GM12878 (cell line): ENCODE measurements at regions not wholly inside any gene's neighbourhood (a gene's known extent, or its start where the extent isn't known, plus 50 kb on each side); places are given as distances from the start of the nearest gene placed in this dataset.

Source experiments
- ATAC-seq: fragments of 200-7000 bp; cut with Tn5 transposase; 3 replicates; pipeline ENCODE4 v1.9.1; 2020; ENCODE audit warnings: mild to moderate bottlenecking, moderate library complexity
- BruUV-seq: library from RNA; stranded (reverse); fragments of 400-500 nt; replicated peaks from 2 replicates; lab custom pipeline; 2021; lab: Mats Ljungman, UMichigan
- CTCF ChIA-PET: fragments of 300-600 bp; sonication (Branson Sonifier 250); formaldehyde crosslinking; extraction: SDS; loops from one replicate; lab custom pipeline; 2021; ENCODE audit warnings: inconsistent platforms; lab: Yijun Ruan, JAX
- POLR2A ChIA-PET: fragments of 350-600 bp; formaldehyde crosslinking; extraction: SDS; loops from one replicate; lab custom pipeline; 2021; ENCODE audit warnings: inconsistent platforms; lab: Charles Lee
- RAD21 ChIA-PET: fragments of 300-600 bp; sonication (Branson Sonifier 250); formaldehyde crosslinking; loops from one replicate; lab custom pipeline; 2023; ENCODE audit warnings: antibody characterized with exemption; ENCODE audit not compliant: unreplicated experiment; lab: Charles Lee
- SMC1A ChIA-PET: fragments of 300-600 bp; sonication (Branson Sonifier 250); formaldehyde crosslinking; loops from one replicate; lab custom pipeline; 2023; ENCODE audit not compliant: unreplicated experiment, uncharacterized antibody; lab: Charles Lee
- DNase-seq: peaks from one replicate; pipeline ENCODE4 v3.0.0-alpha.2; 2011; ENCODE audit warnings: low read depth, low spot score
- FAIRE-seq: peaks from 3 replicates; lab custom pipeline; 2011; peaks lifted over from hg19 to GRCh38; lab: Jason Lieb, UNC
- H2AFZ ChIP-seq: 2 replicates; pipeline ENCODE4 v1.6.0; 2011; ENCODE audit warnings: low read depth, low read length, control low read depth; ENCODE audit not compliant: control insufficient read depth
- H3K27ac ChIP-seq: 2 replicates; pipeline ENCODE4 v1.5.1; 2011; ENCODE audit warnings: control low read depth; ENCODE audit not compliant: control insufficient read depth, insufficient read depth
- H3K27me3 ChIP-seq, 2 experiments: replicated peaks in 1 of 2; 2 replicates each; pipeline versions ENCODE4 v1.6.0 to v1.6.1; 2011; ENCODE audit warnings: low read length in 1 of 2; ENCODE audit not compliant: control insufficient read depth in 2 of 2, insufficient read depth in 2 of 2
- H3K36me3 ChIP-seq, 2 experiments: 2 replicates each; pipeline ENCODE4 v1.5.1; 2011; ENCODE audit warnings: low read length in 1 of 2; ENCODE audit not compliant: control insufficient read depth in 2 of 2, insufficient read depth in 2 of 2
- H3K4me1 ChIP-seq: 2 replicates; pipeline ENCODE4 v1.6.1; 2011; ENCODE audit warnings: mild to moderate bottlenecking, low read length, moderate library complexity, mixed read lengths; ENCODE audit not compliant: control insufficient read depth, insufficient read depth
- H3K4me2 ChIP-seq: 2 replicates; pipeline ENCODE4 v1.6.0; 2011; ENCODE audit warnings: control low read depth; ENCODE audit not compliant: control insufficient read depth, insufficient read depth
- H3K4me3 ChIP-seq: fragments of 200-600 bp; sonication (generic); 2 replicates; pipeline ENCODE4 v1.5.1; 2016
- H3K79me2 ChIP-seq: 2 replicates; pipeline ENCODE4 v1.6.0; 2011; ENCODE audit warnings: low read length; ENCODE audit not compliant: control insufficient read depth, insufficient read depth
- H3K9ac ChIP-seq: 2 replicates; pipeline ENCODE4 v1.8.0; 2011; ENCODE audit warnings: low read length, control low read depth, mixed read lengths; ENCODE audit not compliant: control insufficient read depth, insufficient read depth
- H3K9me3 ChIP-seq: replicated peaks from 3 replicates; pipeline ENCODE4 v1.5.1; 2011; ENCODE audit warnings: mild to moderate bottlenecking, low read length; ENCODE audit not compliant: control insufficient read depth, insufficient read depth
- H4K20me1 ChIP-seq: 2 replicates; pipeline ENCODE4 v1.6.0; 2011; ENCODE audit not compliant: control insufficient read depth, insufficient read depth
- ATF7 ChIP-seq: fragments of 450-650 bp; IDR thresholded peaks from 2 replicates; pipeline ENCODE4 v1.6.1; 2016; ENCODE audit warnings: low read depth, mild to moderate bottlenecking
- BHLHE40 ChIP-seq, 2 experiments: fragments of 450-650 bp in 1 of 2; IDR thresholded peaks; 2 replicates each; pipeline ENCODE4 v1.6.1; 2011 to 2017; ENCODE audit warnings: low read depth in 2 of 2, borderline replicate concordance in 1 of 2, improper control_type of control experiment in 1 of 2, low read length in 1 of 2, mild to moderate bottlenecking in 1 of 2
- CHD2 ChIP-seq: IDR thresholded peaks from 2 replicates; pipeline ENCODE4 v1.6.1; 2011; ENCODE audit warnings: low read depth, low read length, improper control_type of control experiment, borderline replicate concordance
- CREB1 ChIP-seq: IDR thresholded peaks from 2 replicates; pipeline ENCODE4 v1.6.1; 2012; ENCODE audit warnings: low read depth, mild to moderate bottlenecking, inconsistent platforms
- IRF3 ChIP-seq: fragments of 450-650 bp; IDR thresholded peaks from 2 replicates; pipeline ENCODE4 v1.6.1; 2014; ENCODE audit warnings: mild to moderate bottlenecking
- MYB ChIP-seq: fragments of 150-350 bp; IDR thresholded peaks from 2 replicates; pipeline ENCODE4 v1.6.1; 2014; ENCODE audit warnings: mild to moderate bottlenecking, low read depth, low read length, borderline replicate concordance
- MYC ChIP-seq: IDR thresholded peaks from 2 replicates; pipeline ENCODE4 v1.6.1; 2011; ENCODE audit warnings: mild to moderate bottlenecking, low read length, moderate library complexity, inconsistent platforms; ENCODE audit not compliant: insufficient read depth, insufficient replicate concordance, insufficient read length, severe bottlenecking
- NKRF ChIP-seq: fragments of 450-650 bp; conservative IDR thresholded peaks from 2 replicates; pipeline ENCODE4 v1.6.1; 2017; ENCODE audit warnings: mild to moderate bottlenecking, moderate library complexity
- NR2C2 ChIP-seq: IDR thresholded peaks from 2 replicates; pipeline ENCODE4 v1.6.1; 2011; ENCODE audit warnings: borderline replicate concordance, low read depth; ENCODE audit not compliant: control insufficient read depth, insufficient read length
- PAX8 ChIP-seq: fragments of 450-650 bp; IDR thresholded peaks from 2 replicates; pipeline ENCODE4 v1.6.1; 2017; ENCODE audit warnings: mild to moderate bottlenecking, moderate library complexity
- SMAD1 ChIP-seq: fragments of 450-650 bp; IDR thresholded peaks from 2 replicates; pipeline ENCODE4 v1.6.1; 2018; ENCODE audit warnings: mild to moderate bottlenecking, low read depth; ENCODE audit not compliant: partially characterized antibody
- SPI1 ChIP-seq: IDR thresholded peaks from 2 replicates; pipeline ENCODE4 v1.6.1; 2011; ENCODE audit warnings: low read depth, mild to moderate bottlenecking, low read length, moderate library complexity, borderline replicate concordance; ENCODE audit not compliant: insufficient read depth
- TCF7 ChIP-seq: IDR thresholded peaks from 2 replicates; pipeline ENCODE4 v1.6.1; 2014; ENCODE audit warnings: antibody characterized with exemption, borderline replicate concordance
- YBX1 ChIP-seq: fragments of 450-650 bp; IDR thresholded peaks from 2 replicates; pipeline ENCODE4 v1.6.1; 2016; ENCODE audit warnings: antibody characterized with exemption
- WGBS: methylation state at CpG from one replicate; pipeline ENCODE4 v1.1.6; 2016; ENCODE audit warnings: low lambda C conversion rate; ENCODE audit not compliant: insufficient replicate concordance, insufficient coverage; ENCODE audit errors: missing lambda C conversion rate; 5-methylcytosine and 5-hydroxymethylcytosine counted together
- in situ Hi-C: fragments of 300-500 bp; cut with MboI; formaldehyde crosslinking; loops from 9 replicates; pipeline ENCODE4 v1.14.3; 2018; ENCODE audit warnings: mixed read lengths
- intact Hi-C: fragments of 100-400 bp; cut with micrococcal nuclease; formaldehyde crosslinking; loops from one replicate; pipeline ENCODE4 v1.14.2; 2022; ENCODE audit not compliant: unreplicated experiment

GRCh38 chr15:96403932-96404331, 73.4 kb downstream of the NR2F2 start:
- H3K79me2 ChIP-seq = no peaks in the 10 kb centered on the region
- H3K27ac ChIP-seq = no peak overlapping the region
- no peak overlapping the region for H3K9ac ChIP-seq
- no peak for ATAC-seq
- in situ Hi-C loops = no loop called here
- DNase-seq = no peak
- 0% methylated on average over 1 of the region's 1 CpG for WGBS
- RAD21 ChIA-PET = no interaction called here
- H2AFZ ChIP-seq = no peak overlapping the region
- TF ChIP-seq IRF3 (no peak), SPI1 (no peak), PAX8 (no peak), BHLHE40 (IDR thresholded peaks at IDR 0.05; ENCODE audit: borderline replicate concordance in 1 of 2, low read depth in 2 of 2, low read length in 1 of 2) (no peak), MYB (no peak)
- no peaks in the 10 kb centered on the region; the same call in 2 of the 3 replicates for H3K9me3 ChIP-seq
- no peaks in the 10 kb centered on the region for H3K36me3 ChIP-seq
- CTCF ChIA-PET = interaction anchor here (0.7 kb wide), 1 partner anchor 59 kb away, joined by 3 read pairs; no protein-coding TSS in a partner anchor
- SMC1A ChIA-PET = interaction anchor here (0.9 kb wide), 1 partner anchor 108 kb away, joined by 3 read pairs; no protein-coding TSS in a partner anchor
- H4K20me1 ChIP-seq = no peaks in the 10 kb centered on the region
- intact Hi-C loops = no loop called here
- no TSS peak for BruUV-seq
- no peaks in the 10 kb centered on the region; a peak in 1 of 4 replicates for H3K27me3 ChIP-seq
- H3K4me3 ChIP-seq = no peak overlapping the region
- POLR2A ChIA-PET = no interaction called here
- FAIRE-seq = no peak
- H3K4me1 ChIP-seq = no peaks in the 10 kb centered on the region
- H3K4me2 ChIP-seq = no peak overlapping the region

GRCh38 chr15:96404560-96404959, 74.1 kb downstream of the NR2F2 start:
- no peak for ATAC-seq
- 20% methylated on average over 2 of the region's 2 CpGs for WGBS
- Histone ChIP-seq H3K27me3 (no peaks in the 10 kb centered on the region; a peak in 2 of 4 replicates), H3K36me3 (no peaks in the 10 kb centered on the region), H3K4me3 (no peak overlapping the region), H4K20me1 (no peaks in the 10 kb centered on the region), H3K4me1 (no peaks in the 10 kb centered on the region), H3K9ac (no peak overlapping the region), H3K9me3 (no peaks in the 10 kb centered on the region; the same call in 2 of the 3 replicates), H3K27ac (no peak overlapping the region), H2AFZ (no peak overlapping the region), H3K79me2 (no peaks in the 10 kb centered on the region), H3K4me2 (no peak overlapping the region)
- intact Hi-C loops = no loop called here
- ChIA-PET SMC1A (interaction anchor here (0.9 kb wide), 1 partner anchor 109 kb away, joined by 3 read pairs; no protein-coding TSS in a partner anchor), POLR2A (no interaction called here), RAD21 (interaction anchor here (0.6 kb wide), 1 partner anchor 647 kb away, joined by 4 read pairs; no protein-coding TSS in a partner anchor), CTCF (interaction anchor here (0.6 to 0.7 kb wide), 2 partner anchors 16 to 58 kb away, joined by 3 read pairs; no protein-coding TSS in a partner anchor)
- no peak for DNase-seq
- FAIRE-seq = no peak
- no TSS peak for BruUV-seq
- in situ Hi-C loops = no loop called here
- TF ChIP-seq NR2C2 (no peak), NKRF (no peak), CREB1 (no peak), ATF7 (no peak), CHD2 (no peak), TCF7 (no peak), MYC (no peak), SMAD1 (no peak), YBX1 (no peak)
